ENCODE measurements at regions not wholly inside any gene's neighbourhood (a gene's known extent, or its start where the extent isn't known, plus 50 kb on each side); places are given as distances from the start of the nearest gene placed in this dataset.

- DNase-seq, result no peak
Observed at GRCh38 chr20:23249541-23249940, 101.0 kb upstream of the NXT1 start.

GRCh38 chr20:23248461-23248882 is 102.1 kb upstream of the NXT1 start:
- no peak for DNase-seq

- no peak for DNase-seq
Observed at GRCh38 chr20:23246717-23247664, 103.6 kb upstream of the NXT1 start.

- DNase-seq, result peak; percentile 54 to 79
Observed at GRCh38 chr20:23245553-23246181, 104.9 kb upstream of the NXT1 start.

- no peak for DNase-seq
Observed at GRCh38 chr20:23244916-23245552, 105.6 kb upstream of the NXT1 start.

- no peak for DNase-seq
Observed at GRCh38 chr20:23244156-23244915, 106.3 kb upstream of the NXT1 start.

- DNase-seq, result no peak
Observed at GRCh38 chr20:23243791-23244155, 106.8 kb upstream of the NXT1 start.

GRCh38 chr20:23242556-23243180 is 107.9 kb upstream of the NXT1 start:
- no peak for DNase-seq

- no peak for DNase-seq
Observed at GRCh38 chr20:23242104-23242503, 108.5 kb upstream of the NXT1 start.

GRCh38 chr20:23241416-23241815 is 109.2 kb upstream of the NXT1 start:
- no peak for DNase-seq

- no peak for DNase-seq
Observed at GRCh38 chr20:23240519-23240918, 110.1 kb upstream of the NXT1 start.

GRCh38 chr20:23237201-23237600 is 113.4 kb upstream of the NXT1 start:
- no peak for DNase-seq

- DNase-seq, result peak; percentile 40 to 77
Observed at GRCh38 chr20:23235173-23236027, 115.2 kb upstream of the NXT1 start.

- no peak for DNase-seq
Observed at GRCh38 chr20:23234311-23235078, 116.1 kb upstream of the NXT1 start.

- no peak for DNase-seq
Observed at GRCh38 chr20:23233341-23233740, 117.2 kb upstream of the NXT1 start.

GRCh38 chr20:23232679-23233308 is 117.8 kb upstream of the NXT1 start:
- no peak for DNase-seq

- no peak for DNase-seq
Observed at GRCh38 chr20:23232219-23232581, 118.4 kb upstream of the NXT1 start.

- no peak for DNase-seq
Observed at GRCh38 chr20:23231561-23232218, 118.9 kb upstream of the NXT1 start.

GRCh38 chr20:23230766-23231385 is 119.7 kb upstream of the NXT1 start:
- no peak for DNase-seq
